HL-60 (cell line): ENCODE measurements at regions not wholly inside any gene's neighbourhood (a gene's known extent, or its start where the extent isn't known, plus 50 kb on each side); places are given as distances from the start of the nearest gene placed in this dataset.

Experiments used
- CTCF ChIP-seq: IDR thresholded peaks from one replicate; pipeline ENCODE4 v1.5.1; 2011; ENCODE audit warnings: low read length, control low read depth, inconsistent platforms; ENCODE audit not compliant: insufficient read depth
- GABPA ChIP-seq: IDR thresholded peaks from 2 replicates; pipeline ENCODE4 v1.6.1; 2012; ENCODE audit warnings: low read depth
- SPI1 ChIP-seq: IDR thresholded peaks from 2 replicates; pipeline ENCODE4 v1.6.1; 2012; ENCODE audit warnings: low read depth, mild to moderate bottlenecking, borderline replicate concordance

- TF ChIP-seq GABPA: no peak
- TF ChIP-seq CTCF: no peak
- no peak for TF ChIP-seq SPI1
Observed at GRCh38 chr2:83331810-83332209, 1127.3 kb downstream of the SUCLG1 start.
